ENCODE measurements at regions not wholly inside any gene's neighbourhood (a gene's known extent, or its start where the extent isn't known, plus 50 kb on each side); places are given as distances from the start of the nearest gene placed in this dataset.

DNA sequence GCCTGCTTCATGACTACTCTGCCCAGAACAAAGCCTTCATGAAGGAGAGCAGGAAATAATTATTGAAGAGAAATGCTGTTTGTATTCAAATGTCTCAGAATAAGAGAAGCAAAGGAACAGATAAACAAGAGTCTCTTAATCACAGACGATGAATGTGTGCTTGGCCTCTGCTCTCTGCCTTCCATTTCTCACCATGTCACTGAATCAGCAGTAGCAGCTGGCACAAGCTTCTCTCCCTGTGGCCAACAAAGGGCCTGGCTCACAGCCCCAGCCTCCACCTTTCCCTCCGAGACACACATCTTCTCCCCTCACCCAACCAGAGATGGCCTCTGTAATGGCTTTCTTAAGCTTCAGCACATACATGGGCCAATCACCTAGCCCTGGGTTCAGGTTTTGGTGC lies 128.1 kb upstream of the SLIT3 start:
- H3K4me1 ChIP-seq (replicated peaks in 1 of 4; ENCODE audit: control insufficient read depth in 3 of 4, insufficient read depth in 4 of 4, low read length in 3 of 4) = peaks cover 0 to 12% (median 5%) of the 10 kb centered on the region in 4 experiments; a peak in 4 of 7 replicates
- H3K23ac ChIP-seq (ENCODE audit: insufficient read length) = no peak overlapping the region
- H4K91ac ChIP-seq (replicated peaks; ENCODE audit: insufficient read length, low read length) = no peak overlapping the region
- no peak overlapping the region for H3K4me2 ChIP-seq (ENCODE audit: insufficient read depth in 1 of 2, low read depth in 2 of 2, low read length in 2 of 2)
- H2BK12ac ChIP-seq (ENCODE audit: low read depth, low read length) = no peak overlapping the region
- no peak overlapping the region for H3K27ac ChIP-seq (ENCODE audit: low read depth, low read length)
- no peaks in the 10 kb centered on the region for H3K23me2 ChIP-seq (ENCODE audit: low read depth, low read length)
- CTCF ChIA-PET (ENCODE audit: partially characterized antibody) = interaction anchor here (0.9 kb wide), 1 partner anchor 14 kb away, joined by 3 read pairs; no protein-coding TSS in a partner anchor
- H3K9me3 ChIP-seq (ENCODE audit: insufficient read depth in 2 of 2, low read depth in 1 of 2, low read length in 1 of 2) = no peaks in the 10 kb centered on the region
- H2AK5ac ChIP-seq (ENCODE audit: low read depth, low read length) = no peak overlapping the region
- FAIRE-seq (no peak), DNase-seq (ENCODE audit: low read depth in 1 of 2, low spot score in 2 of 2) (no peak)
- H3K79me2 ChIP-seq (ENCODE audit: control insufficient read depth in 1 of 2, insufficient read depth in 2 of 2, low read length in 2 of 2) = no peaks in the 10 kb centered on the region
- no peaks in the 10 kb centered on the region for H4K20me1 ChIP-seq (replicated peaks in 1 of 2; ENCODE audit: control insufficient read depth in 1 of 2, insufficient read depth in 2 of 2, low read length in 2 of 2)
- H3K14ac ChIP-seq (ENCODE audit: insufficient read length) = no peak overlapping the region
- no peak overlapping the region for H3K56ac ChIP-seq (replicated peaks; ENCODE audit: insufficient read length, low read depth, low read length)
- no peak overlapping the region for H2BK5ac ChIP-seq (ENCODE audit: low read depth, low read length)
- no peak overlapping the region for H2BK20ac ChIP-seq (ENCODE audit: low read length)
- no peak overlapping the region for H3K9ac ChIP-seq (replicated peaks in 1 of 4; ENCODE audit: extremely low read depth in 1 of 4, low read depth in 3 of 4, low read length in 3 of 4)
- 96% methylated on average over 2 of the region's 2 CpGs; no CpG with 5 or more reads in 1 of the 2 experiments for WGBS, 2 experiments (ENCODE audit: extremely low coverage in 1 of 2, insufficient coverage in 1 of 2, insufficient read length in 1 of 2, insufficient replicate concordance in 2 of 2, low coverage in 1 of 2, low lambda C conversion rate in 2 of 2, missing lambda C conversion rate in 1 of 2)
- no peak overlapping the region for H2BK120ac ChIP-seq (replicated peaks; ENCODE audit: low read depth, low read length)
- H3K4me3 ChIP-seq (ENCODE audit: extremely low read depth in 1 of 4, insufficient read depth in 2 of 4, low read depth in 3 of 4, low read length in 4 of 4) = no peak overlapping the region
- no peaks in the 10 kb centered on the region for H3K36me3 ChIP-seq (ENCODE audit: control insufficient read depth in 2 of 4, insufficient read depth in 4 of 4, low read length in 3 of 4)
- no peak overlapping the region for H4K8ac ChIP-seq (ENCODE audit: extremely low read depth, insufficient read depth, low read length)
- H3K27me3 ChIP-seq (replicated peaks in 1 of 4; ENCODE audit: control insufficient read depth in 3 of 4, extremely low read depth in 1 of 4, insufficient read depth in 3 of 4, low read length in 3 of 4) = no peaks in the 10 kb centered on the region
- H4K5ac ChIP-seq (ENCODE audit: insufficient read length, low read depth, low read length) = no peak overlapping the region
- POLR2A ChIA-PET (ENCODE audit: partially characterized antibody) = no interaction called here
- no peak overlapping the region for H2AFZ ChIP-seq (ENCODE audit: low read length)
- no peak overlapping the region for H3K4ac ChIP-seq (replicated peaks; ENCODE audit: insufficient read length, low read depth, low read length)
- H3K18ac ChIP-seq (ENCODE audit: extremely low read depth, low read length) = no peak overlapping the region
- H2BK15ac ChIP-seq (ENCODE audit: low read length) = no peak overlapping the region
- no peaks in the 10 kb centered on the region for H3K79me1 ChIP-seq (ENCODE audit: low read depth, low read length)
- TF ChIP-seq SRF (IDR thresholded peaks at IDR 0.05; ENCODE audit: low read depth, low read length) = no peak
- no peak for TF ChIP-seq EGR1 (IDR thresholded peaks at IDR 0.05; ENCODE audit: borderline replicate concordance, low read depth, low read length)
- TF ChIP-seq SIRT6 (IDR thresholded peaks at IDR 0.05; ENCODE audit: low read length) = no peak
- TF ChIP-seq SIX5 (IDR thresholded peaks at IDR 0.05; ENCODE audit: low read depth, low read length) = no peak
- TF ChIP-seq, protein P1, sequence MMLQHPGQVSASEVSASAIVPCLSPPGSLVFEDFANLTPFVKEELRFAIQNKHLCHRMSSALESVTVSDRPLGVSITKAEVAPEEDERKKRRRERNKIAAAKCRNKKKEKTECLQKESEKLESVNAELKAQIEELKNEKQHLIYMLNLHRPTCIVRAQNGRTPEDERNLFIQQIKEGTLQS (IDR thresholded peaks at IDR 0.05; ENCODE audit: insufficient read depth, low read depth, low read length) = no peak
- TF ChIP-seq NRF1 (IDR thresholded peaks at IDR 0.05; ENCODE audit: low read depth, low read length) = no peak
- no peak for TF ChIP-seq FOSL1 (IDR thresholded peaks at IDR 0.05; ENCODE audit: insufficient read depth, low read depth, low read length)
- no peak for TF ChIP-seq HDAC6 (IDR thresholded peaks at IDR 0.05; ENCODE audit: low read depth, low read length)
- TF ChIP-seq BCL11A (IDR thresholded peaks at IDR 0.05; ENCODE audit: low read depth in 2 of 2, low read length in 2 of 2) = no peak
- no peak for TF ChIP-seq RAD21 (IDR thresholded peaks at IDR 0.05 in 1 of 2, conservative IDR thresholded peaks at IDR 0.05 in 1 of 2; ENCODE audit: low read depth in 2 of 2, low read length in 2 of 2)
- no peak for TF ChIP-seq SP2 (IDR thresholded peaks at IDR 0.05; ENCODE audit: low read length)
- TF ChIP-seq POLR2A (IDR thresholded peaks at IDR 0.05; ENCODE audit: control extremely low read depth in 1 of 2, low read depth in 2 of 2, low read length in 2 of 2) = no peak
- TF ChIP-seq SAP30 (IDR thresholded peaks at IDR 0.05; ENCODE audit: insufficient read depth, insufficient replicate concordance, low read length) = no peak
- TF ChIP-seq RNF2 (IDR thresholded peaks at IDR 0.05; ENCODE audit: borderline replicate concordance, low read depth, low read length, missing control alignments, poor library complexity, severe bottlenecking) = no peak
- no peak for TF ChIP-seq SP4 (IDR thresholded peaks at IDR 0.05; ENCODE audit: low read length)

Data from H1 (cell line).